ENCODE measurements at regions not wholly inside any gene's neighbourhood (a gene's known extent, or its start where the extent isn't known, plus 50 kb on each side); places are given as distances from the start of the nearest gene placed in this dataset.

GRCh38 chr5:35405938-35406337, 175.7 kb upstream of the PRLR start:
- DNase-seq (ENCODE audit: low read depth): no peak
- no peak for TF ChIP-seq CTCF (conservative IDR thresholded peaks at IDR 0.05; ENCODE audit: control insufficient read depth, insufficient read depth, low read depth, low read length)
- H3K4me3 ChIP-seq (ENCODE audit: control insufficient read depth, low read depth, low read length): no peak overlapping the region

- TF ChIP-seq CTCF (conservative IDR thresholded peaks at IDR 0.05; ENCODE audit: control insufficient read depth, insufficient read depth, low read depth, low read length): no peak
- DNase-seq (ENCODE audit: low read depth): no peak
- H3K4me3 ChIP-seq (ENCODE audit: control insufficient read depth, low read depth, low read length): no peak overlapping the region
Measured at GRCh38 chr5:35404701-35405100, 174.4 kb upstream of the PRLR start.

- no peak for DNase-seq (ENCODE audit: low read depth)
- H3K4me3 ChIP-seq (ENCODE audit: control insufficient read depth, low read depth, low read length): no peak overlapping the region
- TF ChIP-seq CTCF (conservative IDR thresholded peaks at IDR 0.05; ENCODE audit: control insufficient read depth, insufficient read depth, low read depth, low read length): no peak
Measured at GRCh38 chr5:35393901-35394300, 163.6 kb upstream of the PRLR start.

GRCh38 chr5:35384658-35385057, 154.4 kb upstream of the PRLR start:
- no peak overlapping the region for H3K4me3 ChIP-seq (ENCODE audit: control insufficient read depth, low read depth, low read length)
- DNase-seq (ENCODE audit: low read depth): no peak
- TF ChIP-seq CTCF (conservative IDR thresholded peaks at IDR 0.05; ENCODE audit: control insufficient read depth, insufficient read depth, low read depth, low read length): no peak

- no peak for TF ChIP-seq CTCF (conservative IDR thresholded peaks at IDR 0.05; ENCODE audit: control insufficient read depth, insufficient read depth, low read depth, low read length)
- H3K4me3 ChIP-seq (ENCODE audit: control insufficient read depth, low read depth, low read length): no peak overlapping the region
- DNase-seq (ENCODE audit: low read depth): no peak
Measured at GRCh38 chr5:35383041-35383440, 152.8 kb upstream of the PRLR start.

GRCh38 chr5:35377653-35378052, 147.4 kb upstream of the PRLR start:
- no peak for DNase-seq (ENCODE audit: low read depth)
- TF ChIP-seq CTCF (conservative IDR thresholded peaks at IDR 0.05; ENCODE audit: control insufficient read depth, insufficient read depth, low read depth, low read length): no peak
- H3K4me3 ChIP-seq (ENCODE audit: control insufficient read depth, low read depth, low read length): no peak overlapping the region

- TF ChIP-seq CTCF (conservative IDR thresholded peaks at IDR 0.05; ENCODE audit: control insufficient read depth, insufficient read depth, low read depth, low read length): no peak
- no peak overlapping the region for H3K4me3 ChIP-seq (ENCODE audit: control insufficient read depth, low read depth, low read length)
- DNase-seq (ENCODE audit: low read depth): no peak
Measured at GRCh38 chr5:35374584-35374983, 144.3 kb upstream of the PRLR start.

Data from fibroblast of mammary gland (primary cell).